ENCODE measurements at regions not wholly inside any gene's neighbourhood (a gene's known extent, or its start where the extent isn't known, plus 50 kb on each side); places are given as distances from the start of the nearest gene placed in this dataset.
"Not testable (repeated sequence)": the region's sequence is repeated elsewhere in the genome, so short reads cannot be mapped to it uniquely, and the experiment has no call there.

GRCh38 chr6:115602466-115602865 is 458.2 kb downstream of the FRK start:
- Mint-ChIP-seq H3K36me3 (no peaks in the 10 kb centered on the region), H3K4me1 (no peaks in the 10 kb centered on the region), H3K27me3 (no peaks in the 10 kb centered on the region), H3K27ac (no peak overlapping the region), H3K4me3 (no peak overlapping the region), H3K9me3 (peaks cover 7% of the 10 kb centered on the region)
- DNase-seq: no peak

- no peaks in the 10 kb centered on the region for H3K36me3 Mint-ChIP-seq
- no peaks in the 10 kb centered on the region for H3K4me1 Mint-ChIP-seq
- H3K27me3 Mint-ChIP-seq: no peaks in the 10 kb centered on the region
- no peak for DNase-seq
- peaks cover 7% of the 10 kb centered on the region for H3K9me3 Mint-ChIP-seq
- H3K27ac Mint-ChIP-seq: no peak overlapping the region
- H3K4me3 Mint-ChIP-seq: no peak overlapping the region
These were observed 459.2 kb downstream of the FRK start for GRCh38 chr6:115601509-115601908.

GRCh38 chr6:115601064-115601463 is 459.6 kb downstream of the FRK start:
- Mint-ChIP-seq H3K27me3 (no peaks in the 10 kb centered on the region), H3K4me3 (no peak overlapping the region), H3K4me1 (no peaks in the 10 kb centered on the region), H3K36me3 (no peaks in the 10 kb centered on the region), H3K9me3 (peaks cover 7% of the 10 kb centered on the region), H3K27ac (no peak overlapping the region)
- no peak for DNase-seq

GRCh38 chr6:115594891-115595290 is 465.8 kb downstream of the FRK start:
- no peaks in the 10 kb centered on the region for H3K4me1 Mint-ChIP-seq
- H3K4me3 Mint-ChIP-seq: no peak overlapping the region
- H3K9me3 Mint-ChIP-seq: peaks cover 7% of the 10 kb centered on the region
- H3K27ac Mint-ChIP-seq: no peak overlapping the region
- no peak for DNase-seq
- H3K27me3 Mint-ChIP-seq: no peaks in the 10 kb centered on the region
- H3K36me3 Mint-ChIP-seq: no peaks in the 10 kb centered on the region

GRCh38 chr6:115592025-115592424 is 468.7 kb downstream of the FRK start:
- no peak for DNase-seq
- Mint-ChIP-seq H3K27ac (no peak overlapping the region), H3K4me1 (no peaks in the 10 kb centered on the region), H3K9me3 (peaks cover 4% of the 10 kb centered on the region), H3K27me3 (no peaks in the 10 kb centered on the region), H3K36me3 (no peaks in the 10 kb centered on the region), H3K4me3 (no peak overlapping the region)

GRCh38 chr6:115589072-115589471 is 471.6 kb downstream of the FRK start:
- not testable (repeated sequence) for H3K9me3 Mint-ChIP-seq, DNase-seq, H3K27me3 Mint-ChIP-seq, H3K27ac Mint-ChIP-seq, H3K4me1 Mint-ChIP-seq, H3K4me3 Mint-ChIP-seq, H3K36me3 Mint-ChIP-seq

GRCh38 chr6:115583290-115583689 is 477.4 kb downstream of the FRK start:
- no peaks in the 10 kb centered on the region for H3K36me3 Mint-ChIP-seq
- no peaks in the 10 kb centered on the region for H3K27me3 Mint-ChIP-seq
- H3K9me3 Mint-ChIP-seq: peaks cover 3% of the 10 kb centered on the region
- no peak overlapping the region for H3K27ac Mint-ChIP-seq
- no peak overlapping the region for H3K4me3 Mint-ChIP-seq
- no peaks in the 10 kb centered on the region for H3K4me1 Mint-ChIP-seq
- no peak for DNase-seq

- H3K36me3 Mint-ChIP-seq: no peaks in the 10 kb centered on the region
- H3K4me1 Mint-ChIP-seq: no peaks in the 10 kb centered on the region
- no peak for DNase-seq
- H3K27ac Mint-ChIP-seq: no peak overlapping the region
- peaks cover 3% of the 10 kb centered on the region for H3K9me3 Mint-ChIP-seq
- H3K4me3 Mint-ChIP-seq: no peak overlapping the region
- H3K27me3 Mint-ChIP-seq: no peaks in the 10 kb centered on the region
These were observed 478.3 kb downstream of the FRK start for GRCh38 chr6:115582386-115582785.

GRCh38 chr6:115579565-115579964 is 481.1 kb downstream of the FRK start:
- H3K27me3 Mint-ChIP-seq, H3K27ac Mint-ChIP-seq, DNase-seq, H3K4me3 Mint-ChIP-seq, H3K4me1 Mint-ChIP-seq, H3K36me3 Mint-ChIP-seq, H3K9me3 Mint-ChIP-seq: not testable (repeated sequence)

GRCh38 chr6:115577270-115577669 is 483.4 kb downstream of the FRK start:
- no peaks in the 10 kb centered on the region for H3K27me3 Mint-ChIP-seq
- no peak overlapping the region for H3K4me3 Mint-ChIP-seq
- H3K27ac Mint-ChIP-seq: no peak overlapping the region
- no peaks in the 10 kb centered on the region for H3K4me1 Mint-ChIP-seq
- no peaks in the 10 kb centered on the region for H3K36me3 Mint-ChIP-seq
- no peaks in the 10 kb centered on the region for H3K9me3 Mint-ChIP-seq
- DNase-seq: no peak

- Mint-ChIP-seq H3K27me3 (no peaks in the 10 kb centered on the region), H3K36me3 (no peaks in the 10 kb centered on the region), H3K27ac (no peak overlapping the region), H3K4me1 (no peaks in the 10 kb centered on the region), H3K9me3 (no peaks in the 10 kb centered on the region), H3K4me3 (no peak overlapping the region)
- no peak for DNase-seq
These were observed 485.4 kb downstream of the FRK start for GRCh38 chr6:115575285-115575684.

- DNase-seq: no peak
- no peaks in the 10 kb centered on the region for H3K27me3 Mint-ChIP-seq
- peaks cover under 1% of the 10 kb centered on the region for H3K9me3 Mint-ChIP-seq
- H3K4me3 Mint-ChIP-seq: no peak overlapping the region
- no peaks in the 10 kb centered on the region for H3K36me3 Mint-ChIP-seq
- no peaks in the 10 kb centered on the region for H3K4me1 Mint-ChIP-seq
- no peak overlapping the region for H3K27ac Mint-ChIP-seq
These were observed 486.8 kb downstream of the FRK start for GRCh38 chr6:115573861-115574260.

GRCh38 chr6:115570331-115570730 is 490.4 kb downstream of the FRK start:
- Mint-ChIP-seq H3K4me3 (no peak overlapping the region), H3K27me3 (no peaks in the 10 kb centered on the region), H3K27ac (no peak overlapping the region), H3K9me3 (peaks cover 6% of the 10 kb centered on the region), H3K4me1 (no peaks in the 10 kb centered on the region), H3K36me3 (no peaks in the 10 kb centered on the region)
- DNase-seq: no peak

GRCh38 chr6:115554060-115554459 is 506.6 kb downstream of the FRK start:
- Mint-ChIP-seq H3K4me1 (no peaks in the 10 kb centered on the region), H3K4me3 (no peak overlapping the region), H3K27me3 (no peaks in the 10 kb centered on the region), H3K9me3 (no peaks in the 10 kb centered on the region), H3K36me3 (no peaks in the 10 kb centered on the region), H3K27ac (no peak overlapping the region)
- DNase-seq: no peak

- H3K27ac Mint-ChIP-seq: no peak overlapping the region
- no peak for DNase-seq
- H3K27me3 Mint-ChIP-seq: no peaks in the 10 kb centered on the region
- no peaks in the 10 kb centered on the region for H3K36me3 Mint-ChIP-seq
- no peaks in the 10 kb centered on the region for H3K9me3 Mint-ChIP-seq
- H3K4me3 Mint-ChIP-seq: no peak overlapping the region
- no peaks in the 10 kb centered on the region for H3K4me1 Mint-ChIP-seq
These were observed 509.2 kb downstream of the FRK start for GRCh38 chr6:115551527-115551926.

- Mint-ChIP-seq H3K27ac (no peak overlapping the region), H3K4me3 (no peak overlapping the region)
These were observed 515.1 kb downstream of the FRK start for GRCh38 chr6:115545672-115545986.

More at GRCh38 chr6:115545672-115545986, 515.1 kb downstream of the FRK start:
- H3K4me1 Mint-ChIP-seq: no peaks in the 10 kb centered on the region
- peaks cover 2% of the 10 kb centered on the region for H3K9me3 Mint-ChIP-seq
- H3K36me3 Mint-ChIP-seq: no peaks in the 10 kb centered on the region
- H3K27me3 Mint-ChIP-seq: no peaks in the 10 kb centered on the region
- DNase-seq: no peak

Data from activated naive CD8-positive, alpha-beta T cell treated with anti-CD3 and anti-CD28 coated beads for 36 hours (primary cell).